HFFc6 (cell line): ENCODE measurements at regions not wholly inside any gene's neighbourhood (a gene's known extent, or its start where the extent isn't known, plus 50 kb on each side); places are given as distances from the start of the nearest gene placed in this dataset.

ENCODE experiments used
- DNase-seq: peaks from one replicate; pipeline ENCODE4 v3.0.0-alpha.2; 2018
- H3K27ac Mint-ChIP-seq: 2 replicates; pipeline ENCODE4 v1.8.0; 2020; ENCODE audit warnings: mild to moderate bottlenecking, mixed read lengths
- H3K27me3 Mint-ChIP-seq: 2 replicates; pipeline ENCODE4 v1.8.0; 2021; ENCODE audit warnings: mild to moderate bottlenecking, moderate library complexity, mixed read lengths; ENCODE audit not compliant: insufficient read depth
- H3K36me3 Mint-ChIP-seq: 2 replicates; pipeline ENCODE4 v1.8.0; 2021; ENCODE audit warnings: low read depth, mixed read lengths
- H3K4me1 Mint-ChIP-seq: 2 replicates; pipeline ENCODE4 v1.8.0; 2020; ENCODE audit warnings: low read depth, mixed read lengths
- H3K4me3 Mint-ChIP-seq: 2 replicates; pipeline ENCODE4 v1.8.0; 2020; ENCODE audit warnings: mild to moderate bottlenecking, moderate library complexity, mixed read lengths
- H3K9me3 Mint-ChIP-seq: 2 replicates; pipeline ENCODE4 v1.8.0; 2020; ENCODE audit warnings: mild to moderate bottlenecking, mixed read lengths
- TF ChIP-seq, protein P1 (sequence below): fragments of 200-600 bp; sonication (generic); IDR thresholded peaks from 2 replicates; pipeline ENCODE4 v1.5.0; 2021; ENCODE audit warnings: antibody characterized with exemption, mild to moderate bottlenecking

DNA sequence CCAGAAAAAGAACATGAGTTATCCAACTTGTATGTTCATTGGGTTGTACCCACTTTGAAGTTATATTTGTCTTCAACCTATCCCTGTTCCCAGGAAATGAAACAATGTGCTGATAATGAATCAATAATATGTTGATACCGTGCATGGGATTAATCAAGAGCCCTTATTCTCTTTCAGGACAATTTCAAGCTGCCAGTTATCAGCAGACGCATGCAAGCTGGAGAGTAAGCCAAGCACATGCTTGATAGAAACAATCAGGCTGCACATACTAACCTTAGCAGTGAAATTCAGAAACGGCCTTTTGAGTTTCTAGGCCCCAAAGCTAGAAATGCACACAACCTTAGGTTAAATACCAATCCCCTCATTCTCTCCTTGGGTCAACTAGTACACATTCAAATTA, 480.4 kb upstream of the AGTR1 start:
- H3K27ac Mint-ChIP-seq: no peak overlapping the region
- H3K4me1 Mint-ChIP-seq: no peaks in the 10 kb centered on the region
- no peaks in the 10 kb centered on the region for H3K9me3 Mint-ChIP-seq
- H3K27me3 Mint-ChIP-seq: no peaks in the 10 kb centered on the region
- no peak for DNase-seq
- H3K4me3 Mint-ChIP-seq: no peak overlapping the region
- TF ChIP-seq, protein P1, sequence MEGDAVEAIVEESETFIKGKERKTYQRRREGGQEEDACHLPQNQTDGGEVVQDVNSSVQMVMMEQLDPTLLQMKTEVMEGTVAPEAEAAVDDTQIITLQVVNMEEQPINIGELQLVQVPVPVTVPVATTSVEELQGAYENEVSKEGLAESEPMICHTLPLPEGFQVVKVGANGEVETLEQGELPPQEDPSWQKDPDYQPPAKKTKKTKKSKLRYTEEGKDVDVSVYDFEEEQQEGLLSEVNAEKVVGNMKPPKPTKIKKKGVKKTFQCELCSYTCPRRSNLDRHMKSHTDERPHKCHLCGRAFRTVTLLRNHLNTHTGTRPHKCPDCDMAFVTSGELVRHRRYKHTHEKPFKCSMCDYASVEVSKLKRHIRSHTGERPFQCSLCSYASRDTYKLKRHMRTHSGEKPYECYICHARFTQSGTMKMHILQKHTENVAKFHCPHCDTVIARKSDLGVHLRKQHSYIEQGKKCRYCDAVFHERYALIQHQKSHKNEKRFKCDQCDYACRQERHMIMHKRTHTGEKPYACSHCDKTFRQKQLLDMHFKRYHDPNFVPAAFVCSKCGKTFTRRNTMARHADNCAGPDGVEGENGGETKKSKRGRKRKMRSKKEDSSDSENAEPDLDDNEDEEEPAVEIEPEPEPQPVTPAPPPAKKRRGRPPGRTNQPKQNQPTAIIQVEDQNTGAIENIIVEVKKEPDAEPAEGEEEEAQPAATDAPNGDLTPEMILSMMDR: no peak
- H3K36me3 Mint-ChIP-seq: no peaks in the 10 kb centered on the region

DNA sequence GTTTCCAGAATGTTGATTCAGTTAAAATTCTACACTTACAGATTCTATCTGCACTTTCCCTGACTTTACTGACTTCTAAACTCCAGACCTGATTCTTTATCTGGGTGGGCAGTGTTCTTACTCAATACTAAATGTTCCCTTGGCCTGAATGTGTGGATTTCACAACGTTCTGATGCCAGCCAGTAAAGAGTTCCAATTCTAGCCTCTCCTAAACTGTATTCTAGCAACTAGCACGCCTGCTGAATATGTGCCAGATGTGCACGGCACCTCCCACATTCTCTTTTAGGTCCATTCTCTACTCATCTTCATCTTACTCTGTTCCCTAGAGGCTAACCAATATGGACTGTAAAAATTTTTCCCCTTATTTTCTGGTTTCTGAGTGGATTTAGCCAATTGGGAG, 479.5 kb upstream of the AGTR1 start:
- no peak for DNase-seq
- TF ChIP-seq, protein P1: no peak
- Mint-ChIP-seq H3K36me3 (no peaks in the 10 kb centered on the region), H3K9me3 (no peaks in the 10 kb centered on the region), H3K4me3 (no peak overlapping the region), H3K27ac (no peak overlapping the region), H3K4me1 (no peaks in the 10 kb centered on the region), H3K27me3 (no peaks in the 10 kb centered on the region)

- Mint-ChIP-seq H3K4me1 (no peaks in the 10 kb centered on the region), H3K27me3 (no peaks in the 10 kb centered on the region), H3K9me3 (no peaks in the 10 kb centered on the region), H3K27ac (no peak overlapping the region), H3K4me3 (no peak overlapping the region), H3K36me3 (no peaks in the 10 kb centered on the region)
- DNase-seq: no peak
- TF ChIP-seq, protein P1: no peak
These were observed 477.7 kb upstream of the AGTR1 start for GRCh38 chr3:148219999-148220398.

GRCh38 chr3:148221303-148221702, 476.4 kb upstream of the AGTR1 start:
- Mint-ChIP-seq H3K27ac (no peak overlapping the region), H3K36me3 (no peaks in the 10 kb centered on the region), H3K9me3 (0 out of 2 replicates have a peak, but pooled peaks cover 4% of the 10 kb centered on the region), H3K4me1 (no peaks in the 10 kb centered on the region), H3K27me3 (no peaks in the 10 kb centered on the region), H3K4me3 (no peak overlapping the region)
- DNase-seq: no peak
- TF ChIP-seq, protein P1: no peak

DNA sequence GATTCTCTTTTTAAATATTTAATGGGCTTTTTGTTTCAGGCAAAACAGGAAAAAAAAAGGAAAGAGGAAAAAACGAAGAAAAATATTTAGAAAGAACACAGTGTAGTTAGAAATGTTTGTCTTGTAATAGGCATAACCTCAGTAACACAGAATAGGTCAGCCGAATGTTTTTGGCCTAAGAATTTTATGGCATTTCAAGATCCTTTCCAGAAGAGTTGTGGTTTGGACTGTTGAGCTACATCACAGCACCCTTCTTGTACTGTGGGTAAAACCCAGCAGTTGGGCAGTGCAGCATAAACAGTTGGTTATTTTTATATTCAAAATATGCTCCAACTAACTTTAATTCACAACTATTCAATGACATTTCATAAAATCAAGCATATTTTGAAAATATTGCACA, 474.4 kb upstream of the AGTR1 start:
- H3K27ac Mint-ChIP-seq: no peak overlapping the region
- H3K4me1 Mint-ChIP-seq: no peaks in the 10 kb centered on the region
- H3K4me3 Mint-ChIP-seq: no peak overlapping the region
- H3K27me3 Mint-ChIP-seq: no peaks in the 10 kb centered on the region
- H3K36me3 Mint-ChIP-seq: no peaks in the 10 kb centered on the region
- TF ChIP-seq, protein P1: no peak
- no peak for DNase-seq
- H3K9me3 Mint-ChIP-seq: 0 out of 2 replicates have a peak, but pooled peaks cover 4% of the 10 kb centered on the region

GRCh38 chr3:148226246-148226645, 471.5 kb upstream of the AGTR1 start:
- Mint-ChIP-seq H3K4me1 (no peaks in the 10 kb centered on the region), H3K36me3 (no peaks in the 10 kb centered on the region), H3K9me3 (0 out of 2 replicates have a peak, but pooled peaks cover 9% of the 10 kb centered on the region), H3K27me3 (no peaks in the 10 kb centered on the region), H3K4me3 (no peak overlapping the region), H3K27ac (no peak overlapping the region)
- TF ChIP-seq, protein P1: no peak
- DNase-seq: no peak
